ENCODE measurements at regions not wholly inside any gene's neighbourhood (a gene's known extent, or its start where the extent isn't known, plus 50 kb on each side); places are given as distances from the start of the nearest gene placed in this dataset.

DNA sequence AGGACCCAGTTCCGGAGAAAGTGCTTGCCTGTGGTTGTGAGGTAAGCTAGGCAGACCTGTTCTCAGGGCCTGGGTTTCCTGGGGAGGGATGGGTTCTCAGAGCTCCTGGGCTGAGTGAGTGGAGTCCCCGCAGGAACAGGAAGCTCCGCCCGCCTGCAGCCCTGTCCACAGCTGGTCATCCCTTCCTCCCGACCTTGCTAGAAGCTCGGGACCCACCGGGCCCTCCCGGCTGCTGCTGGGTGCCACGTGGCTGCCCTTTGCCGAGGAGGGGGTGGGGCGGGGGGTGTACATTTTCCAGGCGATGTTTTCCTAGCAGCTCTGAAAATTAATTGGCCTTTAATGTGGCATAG is 198.1 kb downstream of the C9orf50 start (continued):
- TF ChIP-seq SP4 (IDR thresholded peaks at IDR 0.05; ENCODE audit: low read length) (no peak), KDM1A (IDR thresholded peaks at IDR 0.05; ENCODE audit: borderline replicate concordance, low read length) (no peak), TAF1 (IDR thresholded peaks at IDR 0.05; ENCODE audit: low read depth, low read length) (no peak)
- TF ChIP-seq, protein P1, sequence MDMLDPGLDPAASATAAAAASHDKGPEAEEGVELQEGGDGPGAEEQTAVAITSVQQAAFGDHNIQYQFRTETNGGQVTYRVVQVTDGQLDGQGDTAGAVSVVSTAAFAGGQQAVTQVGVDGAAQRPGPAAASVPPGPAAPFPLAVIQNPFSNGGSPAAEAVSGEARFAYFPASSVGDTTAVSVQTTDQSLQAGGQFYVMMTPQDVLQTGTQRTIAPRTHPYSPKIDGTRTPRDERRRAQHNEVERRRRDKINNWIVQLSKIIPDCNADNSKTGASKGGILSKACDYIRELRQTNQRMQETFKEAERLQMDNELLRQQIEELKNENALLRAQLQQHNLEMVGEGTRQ (IDR thresholded peaks at IDR 0.05; ENCODE audit: low read length) = no peak
